HPDE6-E6E7 (cell line): ENCODE measurements at regions not wholly inside any gene's neighbourhood (a gene's known extent, or its start where the extent isn't known, plus 50 kb on each side); places are given as distances from the start of the nearest gene placed in this dataset.

Experiments
- DNase-seq: peaks from one replicate; pipeline ENCODE4 v3.0.0; 2011; ENCODE audit warnings: missing footprints; ENCODE audit errors: extremely low spot score

GRCh38 chr11:95322539-95322938 lies 91.5 kb upstream of the SESN3 start:
- no peak for DNase-seq

DNA sequence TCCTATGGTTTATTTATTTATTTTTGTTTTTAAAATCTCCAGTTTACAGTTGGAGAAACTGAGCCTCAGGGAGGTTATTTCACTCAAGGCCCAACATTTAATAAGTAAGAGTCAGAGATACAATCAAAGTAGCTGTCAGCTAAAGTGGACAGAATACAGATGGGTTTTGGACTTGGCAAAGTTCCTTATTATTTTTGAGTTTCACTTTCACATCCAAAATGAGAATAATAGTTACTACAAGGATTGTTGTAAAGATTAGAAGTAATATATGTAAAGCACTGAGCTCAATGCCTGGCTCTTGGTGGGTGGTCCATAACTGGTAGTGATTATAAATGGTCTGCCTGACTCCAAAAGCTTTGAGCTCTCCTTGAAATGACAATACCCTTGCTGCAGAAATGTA lies 87.5 kb upstream of the SESN3 start:
- DNase-seq, result no peak

DNA sequence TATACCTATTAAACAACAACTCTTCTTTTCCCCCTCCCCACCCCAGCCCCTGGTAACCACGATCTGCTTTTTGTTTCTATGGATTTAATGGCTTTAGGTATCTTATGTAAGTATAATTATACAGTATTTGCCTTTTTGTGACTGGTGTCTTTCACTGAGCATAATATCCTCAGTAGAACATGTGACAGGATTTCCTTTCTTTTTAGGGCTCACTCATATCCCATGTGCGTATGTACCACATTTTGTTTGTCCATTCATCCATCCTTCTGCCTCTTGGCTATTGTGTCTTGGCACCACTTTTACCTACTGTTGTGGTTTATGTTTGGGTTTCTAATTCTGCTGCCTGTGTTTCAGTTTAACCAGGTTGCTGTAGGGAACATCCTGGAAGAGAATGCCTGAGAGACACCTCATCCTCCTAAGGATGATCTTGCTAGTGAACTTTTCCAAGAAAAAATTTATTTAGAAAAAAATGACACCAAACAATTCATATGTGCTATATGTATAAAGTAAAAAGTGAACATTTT lies 77.6 kb upstream of the SESN3 start:
- no peak for DNase-seq

DNA sequence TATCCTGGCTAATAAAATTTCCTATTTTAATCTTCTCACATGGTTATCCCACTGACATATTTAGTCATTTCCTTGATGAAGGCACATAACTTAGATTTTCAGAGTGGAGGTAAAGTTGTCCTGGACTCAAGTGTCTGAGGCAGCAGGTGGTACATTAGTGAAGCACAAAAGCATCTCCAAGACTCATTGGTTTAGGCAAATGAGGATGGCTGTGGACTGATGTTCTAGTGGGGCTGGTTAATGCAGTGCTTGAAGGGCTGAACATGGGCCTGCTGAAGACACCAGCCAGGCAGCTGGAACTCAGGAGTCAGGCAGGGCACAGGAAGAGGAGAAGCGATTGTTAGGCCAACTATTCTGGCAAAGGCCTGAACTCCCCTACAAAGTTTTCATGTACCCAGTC lies 76.3 kb upstream of the SESN3 start:
- DNase-seq, result no peak

DNA sequence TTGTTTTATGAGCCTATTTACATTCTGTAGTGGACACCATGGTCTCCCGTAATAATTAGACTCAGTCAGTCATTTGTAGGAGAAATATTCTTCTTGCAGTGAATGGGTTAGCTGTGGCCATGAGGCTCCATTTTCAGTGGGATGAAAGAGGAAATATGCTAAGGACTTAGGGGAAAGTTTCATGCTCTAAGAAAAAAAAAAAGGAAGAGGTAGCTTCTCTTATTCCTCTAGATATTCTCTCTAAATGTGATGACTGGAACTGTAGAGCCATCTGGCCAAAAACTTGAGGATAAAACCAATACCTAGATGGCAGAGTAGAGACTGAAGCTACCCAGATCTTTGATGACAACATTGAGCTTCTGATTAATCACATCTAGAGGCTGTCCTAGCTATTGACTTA lies 75.8 kb upstream of the SESN3 start:
- no peak for DNase-seq

- DNase-seq, result no peak
These were observed 75.1 kb upstream of the SESN3 start for GRCh38 chr11:95306123-95306522.

- DNase-seq, result no peak
These were observed 74.7 kb upstream of the SESN3 start for GRCh38 chr11:95305705-95306104.

- DNase-seq, result no peak
These were observed 73.8 kb upstream of the SESN3 start for GRCh38 chr11:95304777-95305176.

GRCh38 chr11:95302211-95302610 lies 71.2 kb upstream of the SESN3 start:
- DNase-seq, result no peak

GRCh38 chr11:95301474-95301873 lies 70.5 kb upstream of the SESN3 start:
- DNase-seq, result no peak

GRCh38 chr11:95299078-95299679 lies 68.2 kb upstream of the SESN3 start:
- DNase-seq, result no peak

GRCh38 chr11:95297680-95298452 lies 66.9 kb upstream of the SESN3 start:
- no peak for DNase-seq

- DNase-seq, result no peak
These were observed 65.6 kb upstream of the SESN3 start for GRCh38 chr11:95296621-95297025.

- no peak for DNase-seq
These were observed 65.2 kb upstream of the SESN3 start for GRCh38 chr11:95296165-95296564.

- no peak for DNase-seq
These were observed 64.6 kb upstream of the SESN3 start for GRCh38 chr11:95295382-95296149.

GRCh38 chr11:95294701-95295100 lies 63.7 kb upstream of the SESN3 start:
- DNase-seq, result no peak

- no peak for DNase-seq
These were observed 62.1 kb upstream of the SESN3 start for GRCh38 chr11:95293116-95293515.

DNA sequence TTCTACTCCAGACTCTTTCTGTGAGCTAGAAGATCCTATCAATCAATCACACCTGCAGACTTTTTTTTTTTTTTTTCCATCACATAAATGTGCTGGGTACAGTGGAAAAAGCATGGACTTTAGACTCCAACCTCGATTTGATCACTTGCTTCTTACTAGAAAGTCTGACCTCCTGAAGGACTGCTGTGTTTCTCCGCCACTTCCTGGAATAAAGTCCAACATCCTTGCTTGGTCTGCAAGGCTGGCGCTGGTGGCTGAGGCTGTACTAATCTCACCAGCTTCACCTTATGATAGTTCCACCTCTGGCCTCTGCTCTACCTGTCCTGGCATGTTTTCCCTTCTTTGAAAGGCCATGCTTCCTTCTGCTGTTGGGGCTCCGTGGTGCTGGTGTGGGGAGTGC lies 60.9 kb upstream of the SESN3 start:
- peak; percentile 10 for DNase-seq

DNA sequence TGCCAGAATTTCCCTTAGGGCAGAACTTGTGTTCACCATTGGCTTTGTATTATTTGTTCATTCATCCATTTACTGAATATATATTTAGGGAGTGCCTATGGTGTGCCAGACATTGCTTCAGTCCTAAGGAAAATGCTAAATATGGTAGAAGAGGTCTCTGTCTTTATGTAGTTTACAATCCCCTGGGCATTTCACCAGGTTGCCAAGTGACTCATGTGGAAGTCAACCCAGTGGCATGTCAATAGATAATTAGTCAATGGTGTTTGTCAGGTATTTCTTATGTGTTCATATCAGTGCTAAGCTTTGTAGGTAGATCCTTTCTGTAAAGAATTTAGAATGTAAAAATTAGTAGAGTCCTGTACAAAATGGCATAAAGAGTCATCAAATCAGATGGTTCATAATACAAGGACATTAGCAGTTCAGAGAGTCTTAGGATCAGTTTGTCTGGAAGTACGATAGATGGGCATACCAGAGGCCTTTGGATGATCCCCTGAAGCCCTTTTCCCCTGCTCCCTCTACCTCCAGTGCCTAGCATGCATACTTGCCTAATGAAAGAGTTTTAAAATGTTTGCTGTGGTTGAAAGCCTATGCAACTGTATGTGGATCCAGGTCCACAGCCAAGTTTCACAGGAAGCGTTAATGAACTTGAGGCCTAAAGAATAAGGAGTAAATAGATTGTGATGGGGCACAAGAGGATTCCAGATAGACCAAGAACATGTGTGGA lies 58.5 kb upstream of the SESN3 start:
- peak; percentile 81 for DNase-seq

DNA sequence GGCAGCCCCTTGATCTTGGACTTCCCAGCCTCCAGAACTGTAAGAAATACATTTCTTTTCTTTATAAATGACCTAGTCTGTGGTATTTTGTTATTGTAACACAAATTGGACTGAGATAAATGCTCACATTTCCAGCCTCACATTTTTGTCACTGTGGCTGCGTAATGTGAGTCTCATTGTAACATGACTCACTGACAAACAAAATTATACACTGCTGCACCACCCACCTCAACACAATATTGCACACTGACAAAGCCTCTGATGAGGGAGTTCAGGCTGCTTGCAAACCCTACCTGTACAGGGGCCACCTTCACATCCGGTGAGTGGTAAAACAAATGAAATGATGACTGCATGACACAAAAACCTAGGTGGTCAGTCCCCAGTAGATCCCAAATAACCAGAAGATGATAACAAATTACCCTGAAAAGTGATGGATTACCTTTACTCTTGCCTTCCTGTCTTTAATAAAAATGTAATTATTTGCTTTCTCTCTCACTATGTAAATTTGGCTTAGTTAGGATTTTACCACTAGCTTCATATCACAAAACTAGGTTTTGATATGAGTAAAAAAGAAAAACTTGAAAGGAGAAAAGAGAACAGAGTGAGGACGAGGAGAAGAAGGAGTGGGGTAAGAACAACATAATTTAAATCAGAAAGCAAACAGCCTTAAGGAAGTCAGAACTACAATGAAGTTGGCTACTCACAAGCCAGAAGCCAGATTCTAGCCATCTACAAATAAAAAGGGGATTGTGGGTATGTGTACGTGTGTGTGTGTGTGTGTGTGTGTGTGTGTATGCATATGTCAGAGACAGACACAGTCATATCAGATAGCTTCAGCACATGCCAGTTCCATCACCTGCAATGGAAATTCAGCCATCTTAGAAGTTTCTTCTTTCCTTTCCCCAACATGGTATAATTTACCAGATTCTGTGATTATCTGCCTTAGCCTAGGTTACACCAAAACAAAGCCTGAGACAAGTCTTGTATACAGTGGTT lies 53.4 kb upstream of the SESN3 start:
- DNase-seq, result no peak

DNA sequence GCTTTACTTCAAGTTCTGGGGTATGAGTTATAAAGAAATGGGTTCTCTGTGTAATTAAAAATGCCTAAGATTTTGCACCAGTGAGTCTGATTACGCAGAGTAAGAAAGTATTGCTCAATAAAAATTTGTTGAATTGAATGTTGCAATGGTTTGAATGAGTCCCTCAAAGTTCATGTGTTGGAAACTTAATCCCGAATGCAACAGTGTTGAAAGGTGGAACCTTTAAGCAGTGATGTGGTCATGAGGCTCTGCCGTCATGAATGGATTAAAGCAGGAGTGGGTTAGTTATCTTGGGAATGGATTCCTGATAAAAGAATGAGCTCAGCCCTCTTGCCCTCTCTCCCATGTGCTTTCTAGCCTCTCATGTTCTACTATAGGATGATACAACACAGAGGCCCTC lies 52.6 kb upstream of the SESN3 start:
- no peak for DNase-seq
